Mammary epithelial cell (primary cell): ENCODE measurements at regions not wholly inside any gene's neighbourhood (a gene's known extent, or its start where the extent isn't known, plus 50 kb on each side); places are given as distances from the start of the nearest gene placed in this dataset.

Source experiments
- CTCF ChIP-seq, 2 donors: IDR thresholded peaks in 1 of 2; conservative IDR thresholded peaks in 1 of 2; 2 replicates each; pipeline ENCODE4 v1.5.1; 2011 to 2012; ENCODE audit warnings: inconsistent platforms in 2 of 2, low read length in 2 of 2, mild to moderate bottlenecking in 2 of 2, control low read depth in 1 of 2, low read depth in 1 of 2; ENCODE audit not compliant: insufficient read depth in 1 of 2; ENCODE audit errors: extremely low read depth in 1 of 2
- EZH2 ChIP-seq: IDR thresholded peaks from 2 replicates; pipeline ENCODE4 v1.6.1; 2012; ENCODE audit warnings: low read length, inconsistent platforms, borderline replicate concordance

- no peak for TF ChIP-seq CTCF (conservative IDR thresholded peaks at IDR 0.05 in 1 of 2, IDR thresholded peaks at IDR 0.05 in 1 of 2; ENCODE audit: extremely low read depth in 1 of 2, insufficient read depth in 1 of 2, low read depth in 1 of 2, low read length in 2 of 2)
- no peak for TF ChIP-seq EZH2
Observed at GRCh38 chr10:131691481-131692090, 209.2 kb upstream of the PPP2R2D start.
